ENCODE measurements at regions not wholly inside any gene's neighbourhood (a gene's known extent, or its start where the extent isn't known, plus 50 kb on each side); places are given as distances from the start of the nearest gene placed in this dataset.

GRCh38 chr5:152297866-152298265 lies 107.2 kb downstream of the NMUR2 start:
- TF ChIP-seq, protein P1, sequence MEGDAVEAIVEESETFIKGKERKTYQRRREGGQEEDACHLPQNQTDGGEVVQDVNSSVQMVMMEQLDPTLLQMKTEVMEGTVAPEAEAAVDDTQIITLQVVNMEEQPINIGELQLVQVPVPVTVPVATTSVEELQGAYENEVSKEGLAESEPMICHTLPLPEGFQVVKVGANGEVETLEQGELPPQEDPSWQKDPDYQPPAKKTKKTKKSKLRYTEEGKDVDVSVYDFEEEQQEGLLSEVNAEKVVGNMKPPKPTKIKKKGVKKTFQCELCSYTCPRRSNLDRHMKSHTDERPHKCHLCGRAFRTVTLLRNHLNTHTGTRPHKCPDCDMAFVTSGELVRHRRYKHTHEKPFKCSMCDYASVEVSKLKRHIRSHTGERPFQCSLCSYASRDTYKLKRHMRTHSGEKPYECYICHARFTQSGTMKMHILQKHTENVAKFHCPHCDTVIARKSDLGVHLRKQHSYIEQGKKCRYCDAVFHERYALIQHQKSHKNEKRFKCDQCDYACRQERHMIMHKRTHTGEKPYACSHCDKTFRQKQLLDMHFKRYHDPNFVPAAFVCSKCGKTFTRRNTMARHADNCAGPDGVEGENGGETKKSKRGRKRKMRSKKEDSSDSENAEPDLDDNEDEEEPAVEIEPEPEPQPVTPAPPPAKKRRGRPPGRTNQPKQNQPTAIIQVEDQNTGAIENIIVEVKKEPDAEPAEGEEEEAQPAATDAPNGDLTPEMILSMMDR (IDR thresholded peaks at IDR 0.05 in 4 of 5, conservative IDR thresholded peaks at IDR 0.05 in 1 of 5), result no peak
- no peak for TF ChIP-seq POLR2A (IDR thresholded peaks at IDR 0.05)
